Naive thymus-derived CD4-positive, alpha-beta T cell (primary cell): ENCODE measurements at regions not wholly inside any gene's neighbourhood (a gene's known extent, or its start where the extent isn't known, plus 50 kb on each side); places are given as distances from the start of the nearest gene placed in this dataset.
"Not testable (repeated sequence)": the region's sequence is repeated elsewhere in the genome, so short reads cannot be mapped to it uniquely, and the experiment has no call there.

ENCODE experiments used
- ATAC-seq: fragments of 150-1000 bp; cut with Tn5 transposase; 2 replicates; pipeline ENCODE4 v1.10.0; 2021; ENCODE audit warnings: mild to moderate bottlenecking, moderate library complexity
- CTCF ChIA-PET: fragments of 350-600 bp; sonication (Branson Sonifier 250); formaldehyde crosslinking; loops from one replicate; lab custom pipeline; 2021; ENCODE audit warnings: antibody characterized with exemption; lab: Charles Lee
- POLR2A ChIA-PET: fragments of 350-600 bp; sonication (Branson Sonifier 250); formaldehyde crosslinking; loops from one replicate; lab custom pipeline; 2021; ENCODE audit warnings: antibody characterized with exemption, inconsistent platforms; lab: Charles Lee
- DNase-seq, 9 donors: peaks; one replicate each; pipeline versions ENCODE4 v3.0.0 to v3.0.0-alpha.2; 2020 to 2022; ENCODE audit warnings: mixed read lengths in 1 of 9
- H3K27ac ChIP-seq: one replicate; pipeline ENCODE4 v1.7.0; 2013; ENCODE audit warnings: mild to moderate bottlenecking, low read depth, low read length, moderate library complexity
- H3K27me3 ChIP-seq, 2 donors: one replicate each; pipeline ENCODE4 v1.7.0; 2013; ENCODE audit warnings: low read length in 2 of 2, mild to moderate bottlenecking in 2 of 2, moderate library complexity in 2 of 2; ENCODE audit not compliant: control insufficient read depth in 2 of 2, insufficient read depth in 2 of 2
- H3K36me3 ChIP-seq, 3 experiments: 1 replicate in 2 of 3; 2 replicates in 1 of 3; pipeline ENCODE4 v1.7.0; 2013; ENCODE audit warnings: low read length in 3 of 3, mild to moderate bottlenecking in 3 of 3, moderate library complexity in 1 of 3; ENCODE audit not compliant: insufficient read depth in 3 of 3, control insufficient read depth in 2 of 3
- H3K4me1 ChIP-seq, 2 donors: one replicate each; pipeline ENCODE4 v1.7.0; 2013; ENCODE audit warnings: low read length in 2 of 2, mild to moderate bottlenecking in 2 of 2, moderate library complexity in 1 of 2; ENCODE audit not compliant: control insufficient read depth in 2 of 2, insufficient read depth in 2 of 2
- H3K4me3 ChIP-seq: 2 replicates; pipeline ENCODE4 v1.7.0; 2013; ENCODE audit warnings: mild to moderate bottlenecking, low read length
- H3K9me3 ChIP-seq, 3 experiments: 1 replicate in 2 of 3; 2 replicates in 1 of 3; pipeline ENCODE4 v1.7.0; 2013; ENCODE audit warnings: low read length in 3 of 3; ENCODE audit not compliant: control insufficient read depth in 2 of 3
- H3K27ac Mint-ChIP-seq, 9 donors: one replicate each; pipeline ENCODE4 v1.8.0; 2020 to 2022; ENCODE audit warnings: mixed read lengths in 9 of 9, mild to moderate bottlenecking in 8 of 9, moderate library complexity in 5 of 9, inconsistent platforms in 2 of 9
- H3K27me3 Mint-ChIP-seq, 5 donors: one replicate each; pipeline ENCODE4 v1.8.0; 2021 to 2022; ENCODE audit warnings: mixed read lengths in 5 of 5, mild to moderate bottlenecking in 1 of 5
- H3K36me3 Mint-ChIP-seq, 5 donors: one replicate each; pipeline ENCODE4 v1.8.0; 2020 to 2022; ENCODE audit warnings: mixed read lengths in 5 of 5, mild to moderate bottlenecking in 3 of 5, inconsistent platforms in 1 of 5
- H3K4me1 Mint-ChIP-seq, 7 donors: one replicate each; pipeline ENCODE4 v1.8.0; 2020 to 2022; ENCODE audit warnings: mixed read lengths in 7 of 7, mild to moderate bottlenecking in 3 of 7, inconsistent platforms in 1 of 7
- H3K4me3 Mint-ChIP-seq, 10 donors: one replicate each; pipeline ENCODE4 v1.8.0; 2020 to 2022; ENCODE audit warnings: mild to moderate bottlenecking in 10 of 10, mixed read lengths in 10 of 10, moderate library complexity in 6 of 10, inconsistent platforms in 2 of 10
- H3K9me3 Mint-ChIP-seq, 11 donors: one replicate each; pipeline ENCODE4 v1.8.0; 2020 to 2022; ENCODE audit warnings: mixed read lengths in 11 of 11, mild to moderate bottlenecking in 4 of 11, inconsistent platforms in 1 of 11, moderate library complexity in 1 of 11
- intact Hi-C, 2 donors: fragments of 100-400 bp; cut with micrococcal nuclease; formaldehyde crosslinking; loops; one replicate each; pipeline ENCODE4 v1.15.1; 2023

- Mint-ChIP-seq H3K4me1 (no peaks in the 10 kb centered on the region), H3K27me3 (peaks cover 0 to 13% (median 0%) of the 10 kb centered on the region in 5 donors), H3K36me3 (no peaks in the 10 kb centered on the region), H3K9me3 (peaks cover 0 to 8% (median 1%) of the 10 kb centered on the region in 11 donors), H3K27ac (no peak overlapping the region), H3K4me3 (no peak overlapping the region)
- intact Hi-C loops, result no loop called here
- ChIA-PET POLR2A (no interaction called here), CTCF (no interaction called here)
- no peak for DNase-seq
- Histone ChIP-seq H3K4me3 (no peak overlapping the region), H3K9me3 (no peaks in the 10 kb centered on the region), H3K36me3 (no peaks in the 10 kb centered on the region), H3K4me1 (no peaks in the 10 kb centered on the region), H3K27me3 (no peaks in the 10 kb centered on the region), H3K27ac (no peak overlapping the region)
- ATAC-seq, result no peak
These were observed 270.6 kb downstream of the TTC8 start for GRCh38 chr14:89095036-89095435.

- no peak overlapping the region for H3K27ac Mint-ChIP-seq
- CTCF ChIA-PET, result interaction anchor here (0.6 kb wide), 1 partner anchor 56 kb away, joined by 3 read pairs; no protein-coding TSS in a partner anchor
These were observed 272.5 kb downstream of the TTC8 start for GRCh38 chr14:89096946-89097345.

GRCh38 chr14:89098254-89098653 lies 273.8 kb downstream of the TTC8 start:
- CTCF ChIA-PET, result no interaction called here

More at GRCh38 chr14:89096946-89097345, 272.5 kb downstream of the TTC8 start:
- no peaks in the 10 kb centered on the region for H3K36me3 ChIP-seq
- Mint-ChIP-seq H3K36me3 (no peaks in the 10 kb centered on the region), H3K27me3 (peaks cover 0 to 19% (median 14%) of the 10 kb centered on the region in 5 donors), H3K9me3 (peaks cover 0 to 9% (median 6%) of the 10 kb centered on the region in 11 donors), H3K4me1 (no peaks in the 10 kb centered on the region), H3K4me3 (no peak overlapping the region)
- H3K27me3 ChIP-seq, result no peaks in the 10 kb centered on the region
- H3K4me1 ChIP-seq, result no peaks in the 10 kb centered on the region
- DNase-seq (no peak), ATAC-seq (no peak)
- intact Hi-C loops, result no loop called here
- H3K27ac ChIP-seq, result no peak overlapping the region
- no peak overlapping the region for H3K4me3 ChIP-seq
- POLR2A ChIA-PET, result interaction anchor here (0.7 kb wide), 1 partner anchor 602 kb away, joined by 3 read pairs; no protein-coding TSS in a partner anchor
- no peaks in the 10 kb centered on the region for H3K9me3 ChIP-seq

GRCh38 chr14:89104171-89104817 lies 279.8 kb downstream of the TTC8 start:
- intact Hi-C loops, H3K4me1 Mint-ChIP-seq: not testable (repeated sequence)

More at GRCh38 chr14:89098254-89098653, 273.8 kb downstream of the TTC8 start:
- ATAC-seq (no peak), DNase-seq (no peak)
- Mint-ChIP-seq H3K9me3 (peaks cover 0 to 11% (median 6%) of the 10 kb centered on the region in 11 donors), H3K4me3 (no peak overlapping the region), H3K27ac (no peak overlapping the region), H3K36me3 (no peaks in the 10 kb centered on the region), H3K27me3 (peaks cover 0 to 21% (median 17%) of the 10 kb centered on the region in 5 donors), H3K4me1 (no peaks in the 10 kb centered on the region)
- H3K9me3 ChIP-seq, result no peaks in the 10 kb centered on the region
- H3K27me3 ChIP-seq, result no peaks in the 10 kb centered on the region
- no peaks in the 10 kb centered on the region for H3K4me1 ChIP-seq
- H3K36me3 ChIP-seq, result no peaks in the 10 kb centered on the region
- intact Hi-C loops, result no loop called here
- H3K27ac ChIP-seq, result no peak overlapping the region
- H3K4me3 ChIP-seq, result no peak overlapping the region
- POLR2A ChIA-PET, result no interaction called here

GRCh38 chr14:89104861-89105260 lies 280.4 kb downstream of the TTC8 start:
- CTCF ChIA-PET, DNase-seq, H3K27ac Mint-ChIP-seq, H3K4me3 ChIP-seq, POLR2A ChIA-PET, H3K36me3 Mint-ChIP-seq, H3K4me3 Mint-ChIP-seq, ATAC-seq, H3K36me3 ChIP-seq, H3K4me1 ChIP-seq, H3K27me3 ChIP-seq, H3K9me3 ChIP-seq, H3K27ac ChIP-seq, H3K4me1 Mint-ChIP-seq, intact Hi-C loops: not testable (repeated sequence)
- H3K9me3 Mint-ChIP-seq, result peaks cover 0 to 32% (median 7%) of the 10 kb centered on the region in 11 donors
- H3K27me3 Mint-ChIP-seq, result peaks cover 16 to 45% (median 20%) of the 10 kb centered on the region in 5 donors

More at GRCh38 chr14:89104171-89104817, 279.8 kb downstream of the TTC8 start:
- Mint-ChIP-seq H3K9me3 (peaks cover 0 to 32% (median 7%) of the 10 kb centered on the region in 11 donors), H3K27me3 (peaks cover 16 to 45% (median 20%) of the 10 kb centered on the region in 5 donors)
- DNase-seq, H3K27me3 ChIP-seq, H3K36me3 ChIP-seq, H3K27ac Mint-ChIP-seq, H3K4me3 Mint-ChIP-seq, ATAC-seq, H3K36me3 Mint-ChIP-seq, H3K4me1 ChIP-seq, H3K4me3 ChIP-seq, H3K9me3 ChIP-seq, POLR2A ChIA-PET, H3K27ac ChIP-seq: not testable (repeated sequence)
- CTCF ChIA-PET, result interaction anchor here (0.6 kb wide), 1 partner anchor 732 kb away, joined by 3 read pairs; no protein-coding TSS in a partner anchor
